Left ventricle myocardium inferior (tissue), 1 donor: ENCODE measurements at regions not wholly inside any gene's neighbourhood (a gene's known extent, or its start where the extent isn't known, plus 50 kb on each side); places are given as distances from the start of the nearest gene placed in this dataset.
"Not testable (repeated sequence)": the region's sequence is repeated elsewhere in the genome, so short reads cannot be mapped to it uniquely, and the experiment has no call there.

Experiments used
- DNase-seq: peaks from one replicate; pipeline ENCODE4 v3.0.0-alpha.2; 2020
- H3K27ac ChIP-seq: fragments of 200-600 bp; replicated peaks from 2 replicates; pipeline ENCODE4 v1.8.0; 2021
- H3K27me3 ChIP-seq: fragments of 200-600 bp; 2 replicates; pipeline ENCODE4 v1.8.0; 2021; ENCODE audit warnings: low read depth
- H3K36me3 ChIP-seq: fragments of 200-600 bp; 2 replicates; pipeline ENCODE4 v1.8.0; 2021
- H3K4me1 ChIP-seq: fragments of 200-600 bp; 2 replicates; pipeline ENCODE4 v1.8.0; 2021
- H3K4me3 ChIP-seq: fragments of 200-600 bp; 2 replicates; pipeline ENCODE4 v1.8.0; 2021; ENCODE audit warnings: mild to moderate bottlenecking, moderate library complexity
- H3K9me3 ChIP-seq: fragments of 200-600 bp; replicated peaks from 2 replicates; pipeline ENCODE4 v1.8.0; 2021
- intact Hi-C: fragments of 100-400 bp; cut with micrococcal nuclease; formaldehyde crosslinking; loops from one replicate; pipeline ENCODE4 v1.11.0; 2022
- TF ChIP-seq, protein P1 (sequence below): fragments of 200-600 bp; IDR thresholded peaks from 2 replicates; pipeline ENCODE4 v1.8.0; 2021; ENCODE audit warnings: antibody characterized with exemption, mild to moderate bottlenecking, borderline replicate concordance
- donor health status: DM: no; HTN: yes; CAD: no; lungs with severe emphysema.

DNA sequence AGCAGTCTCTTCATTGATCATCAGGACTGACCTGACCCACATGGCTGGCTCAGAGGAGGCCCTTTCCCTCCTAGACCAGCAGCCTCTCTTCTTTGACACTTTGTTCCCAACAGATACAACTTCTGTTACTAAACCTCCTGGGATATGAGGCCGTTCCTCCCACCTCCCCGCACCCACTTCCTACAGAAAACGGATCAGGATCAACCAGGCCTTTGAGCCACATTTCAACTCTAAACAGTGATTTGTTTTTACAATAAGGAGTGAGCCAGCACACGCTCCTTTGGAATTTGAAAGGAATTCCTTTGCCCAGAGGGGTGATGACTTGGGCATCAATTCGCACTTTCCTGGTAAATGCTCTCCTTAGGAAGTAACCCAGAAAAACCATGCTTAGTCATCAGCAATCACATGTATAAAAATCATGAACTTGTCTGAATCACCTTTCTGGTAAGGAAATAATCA is 180.4 kb downstream of the FAM124B start:
- peaks cover 9% of the 10 kb centered on the region for H3K9me3 ChIP-seq

DNA sequence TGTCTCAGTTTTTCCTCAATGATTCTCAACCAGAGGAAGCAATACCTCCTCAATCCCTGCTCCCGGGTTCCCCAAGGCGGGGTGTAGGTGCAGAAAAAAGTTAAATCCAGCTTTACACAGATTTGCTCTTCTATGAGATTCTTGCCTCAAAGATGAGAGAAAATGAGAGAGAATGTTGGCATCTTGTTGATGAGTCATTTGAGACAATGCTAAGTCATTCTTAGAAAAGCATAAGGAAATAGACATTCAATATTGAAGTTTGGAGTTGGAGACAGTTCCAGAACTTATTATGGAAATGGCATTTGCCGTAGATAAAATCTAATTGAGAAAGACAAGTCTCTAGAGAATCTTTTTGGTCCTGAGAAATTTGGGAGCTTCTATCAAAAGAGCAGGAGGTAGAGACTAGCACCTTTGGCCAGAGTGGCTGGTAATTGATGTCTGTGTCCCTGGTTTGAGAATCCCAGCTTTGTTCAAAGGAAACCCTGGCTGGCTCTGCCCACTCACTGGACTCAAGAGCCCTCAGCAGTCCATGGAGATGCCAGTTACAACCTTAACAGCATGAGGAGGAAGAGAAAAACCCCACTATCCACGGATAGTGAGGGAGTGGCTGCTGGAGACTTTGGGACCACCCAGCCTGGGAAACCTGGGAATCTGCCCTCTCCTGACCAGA is 181.2 kb downstream of the FAM124B start:
- intact Hi-C loops = no loop called here
- no peak overlapping the region for H3K4me3 ChIP-seq
- peaks cover 9% of the 10 kb centered on the region for H3K9me3 ChIP-seq
- H3K36me3 ChIP-seq = no peaks in the 10 kb centered on the region
- H3K4me1 ChIP-seq = no peaks in the 10 kb centered on the region
- H3K27me3 ChIP-seq = peaks cover 4% of the 10 kb centered on the region
- TF ChIP-seq, protein P1, sequence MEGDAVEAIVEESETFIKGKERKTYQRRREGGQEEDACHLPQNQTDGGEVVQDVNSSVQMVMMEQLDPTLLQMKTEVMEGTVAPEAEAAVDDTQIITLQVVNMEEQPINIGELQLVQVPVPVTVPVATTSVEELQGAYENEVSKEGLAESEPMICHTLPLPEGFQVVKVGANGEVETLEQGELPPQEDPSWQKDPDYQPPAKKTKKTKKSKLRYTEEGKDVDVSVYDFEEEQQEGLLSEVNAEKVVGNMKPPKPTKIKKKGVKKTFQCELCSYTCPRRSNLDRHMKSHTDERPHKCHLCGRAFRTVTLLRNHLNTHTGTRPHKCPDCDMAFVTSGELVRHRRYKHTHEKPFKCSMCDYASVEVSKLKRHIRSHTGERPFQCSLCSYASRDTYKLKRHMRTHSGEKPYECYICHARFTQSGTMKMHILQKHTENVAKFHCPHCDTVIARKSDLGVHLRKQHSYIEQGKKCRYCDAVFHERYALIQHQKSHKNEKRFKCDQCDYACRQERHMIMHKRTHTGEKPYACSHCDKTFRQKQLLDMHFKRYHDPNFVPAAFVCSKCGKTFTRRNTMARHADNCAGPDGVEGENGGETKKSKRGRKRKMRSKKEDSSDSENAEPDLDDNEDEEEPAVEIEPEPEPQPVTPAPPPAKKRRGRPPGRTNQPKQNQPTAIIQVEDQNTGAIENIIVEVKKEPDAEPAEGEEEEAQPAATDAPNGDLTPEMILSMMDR = no peak
- no peak for DNase-seq
- H3K27ac ChIP-seq = no peak overlapping the region

More for the DNA sequence above, 180.4 kb downstream of the FAM124B start:
- Histone ChIP-seq H3K4me3 (no peak overlapping the region), H3K27me3 (no peaks in the 10 kb centered on the region), H3K36me3 (no peaks in the 10 kb centered on the region), H3K27ac (no peak overlapping the region), H3K4me1 (no peaks in the 10 kb centered on the region)
- TF ChIP-seq, protein P1 = no peak
- no peak for DNase-seq
- intact Hi-C loops = no loop called here

GRCh38 chr2:224219781-224220180 is 180.7 kb upstream of the SERPINE2 start:
- H3K9me3 ChIP-seq = peaks cover 9% of the 10 kb centered on the region
- H3K4me1 ChIP-seq = no peaks in the 10 kb centered on the region
- intact Hi-C loops = no loop called here
- no peak overlapping the region for H3K4me3 ChIP-seq
- DNase-seq = no peak
- peaks cover 4% of the 10 kb centered on the region for H3K27me3 ChIP-seq
- TF ChIP-seq, protein P1 = no peak
- no peaks in the 10 kb centered on the region for H3K36me3 ChIP-seq
- no peak overlapping the region for H3K27ac ChIP-seq

GRCh38 chr2:224217962-224218347 is 178.9 kb upstream of the SERPINE2 start:
- TF ChIP-seq, protein P1 = no peak
- no peak overlapping the region for H3K27ac ChIP-seq
- H3K36me3 ChIP-seq = no peaks in the 10 kb centered on the region
- H3K27me3 ChIP-seq = peaks cover 4% of the 10 kb centered on the region
- H3K4me3 ChIP-seq = no peak overlapping the region
- peaks cover 9% of the 10 kb centered on the region for H3K9me3 ChIP-seq
- no peaks in the 10 kb centered on the region for H3K4me1 ChIP-seq
- DNase-seq = no peak
- intact Hi-C loops = no loop called here

- Histone ChIP-seq H3K4me1 (no peaks in the 10 kb centered on the region), H3K36me3 (no peaks in the 10 kb centered on the region), H3K4me3 (no peak overlapping the region), H3K9me3 (peaks cover 9% of the 10 kb centered on the region), H3K27me3 (peaks cover 4% of the 10 kb centered on the region), H3K27ac (no peak overlapping the region)
- TF ChIP-seq, protein P1 = no peak
- no peak for DNase-seq
- intact Hi-C loops = no loop called here
These were observed 178.3 kb upstream of the SERPINE2 start for GRCh38 chr2:224217233-224217961.

GRCh38 chr2:224215611-224216010 is 176.5 kb upstream of the SERPINE2 start:
- H3K4me3 ChIP-seq, H3K4me1 ChIP-seq, H3K27me3 ChIP-seq, DNase-seq, H3K36me3 ChIP-seq, H3K9me3 ChIP-seq, intact Hi-C loops, H3K27ac ChIP-seq: not testable (repeated sequence)
